Mucosa of rectum (tissue), 2 donors: ENCODE measurements at regions not wholly inside any gene's neighbourhood (a gene's known extent, or its start where the extent isn't known, plus 50 kb on each side); places are given as distances from the start of the nearest gene placed in this dataset.
A peak's percentile ranks its signal among the peaks of the same experiment; 100 is the strongest.

Experiments
- H3K27ac ChIP-seq, 2 donors: one replicate each; pipeline ENCODE4 v1.7.0; 2013; ENCODE audit warnings: inconsistent platforms in 2 of 2, low read depth in 2 of 2, low read length in 2 of 2
- H3K27me3 ChIP-seq, 2 donors: one replicate each; pipeline ENCODE4 v1.7.0; 2013; ENCODE audit warnings: low read length in 2 of 2; ENCODE audit not compliant: control insufficient read depth in 2 of 2, insufficient read depth in 2 of 2
- H3K36me3 ChIP-seq, 2 donors: one replicate each; pipeline ENCODE4 v1.7.0; 2013; ENCODE audit warnings: low read length in 2 of 2; ENCODE audit not compliant: control insufficient read depth in 2 of 2, insufficient read depth in 2 of 2
- H3K4me1 ChIP-seq, 2 donors: one replicate each; pipeline ENCODE4 v1.7.0; 2013; ENCODE audit warnings: low read length in 2 of 2, mild to moderate bottlenecking in 1 of 2; ENCODE audit not compliant: control insufficient read depth in 2 of 2, insufficient read depth in 2 of 2
- H3K4me3 ChIP-seq, 2 donors: one replicate each; pipeline ENCODE4 v1.7.0; 2013; ENCODE audit warnings: low read length in 2 of 2
- H3K9ac ChIP-seq, 2 donors: one replicate each; pipeline ENCODE4 v1.7.0; 2013; ENCODE audit warnings: low read length in 2 of 2, low read depth in 1 of 2, mild to moderate bottlenecking in 1 of 2
- H3K9me3 ChIP-seq, 2 donors: one replicate each; pipeline ENCODE4 v1.7.0; 2013; ENCODE audit warnings: low read length in 2 of 2; ENCODE audit not compliant: control insufficient read depth in 2 of 2
- donor health status: healthy.
- donor health status: Normal muscosa, but diverticular disease.

DNA sequence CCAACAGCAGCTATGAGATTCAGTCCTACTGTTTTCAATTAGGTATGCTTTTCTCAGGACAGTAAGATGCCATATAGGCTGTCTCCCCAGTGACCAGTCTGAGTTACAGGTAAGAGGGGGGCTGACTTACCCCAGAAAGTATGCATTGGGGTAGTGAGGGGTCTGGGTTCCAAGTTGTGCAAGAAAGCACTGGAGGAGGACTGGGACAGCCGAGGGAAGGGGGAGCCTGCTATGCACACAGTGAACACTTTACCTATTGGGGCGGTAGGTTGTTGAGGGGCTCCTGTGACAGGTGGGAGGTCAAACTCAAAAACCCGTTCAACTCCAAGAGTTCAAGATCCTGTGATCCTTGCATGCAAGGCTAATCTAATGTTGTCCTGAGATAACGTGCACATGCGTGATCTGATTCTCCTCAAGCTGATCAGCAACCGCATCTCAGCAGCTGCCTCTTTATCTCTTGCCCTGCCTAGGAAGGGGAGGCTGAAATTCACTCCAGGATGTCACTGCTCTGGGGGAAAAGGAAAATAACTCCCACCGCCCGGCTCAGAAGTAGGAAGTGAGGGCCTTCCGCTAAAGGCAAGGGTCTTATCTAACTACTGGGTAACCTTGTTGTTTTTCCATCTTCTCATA, 108.8 kb upstream of the KIT start:
- Histone ChIP-seq H3K27ac (no peak overlapping the region), H3K36me3 (no peaks in the 10 kb centered on the region), H3K27me3 (no peaks in the 10 kb centered on the region), H3K4me1 (peaks cover 6 to 14% of the 10 kb centered on the region in 2 donors), H3K9me3 (no peaks in the 10 kb centered on the region), H3K4me3 (no peak overlapping the region), H3K9ac (no peak overlapping the region)

GRCh38 chr4:54550395-54551171, 107.2 kb upstream of the KIT start:
- Histone ChIP-seq H3K27me3 (no peaks in the 10 kb centered on the region), H3K4me1 (peaks cover 6 to 14% of the 10 kb centered on the region in 2 donors), H3K27ac (no peak overlapping the region), H3K36me3 (no peaks in the 10 kb centered on the region), H3K4me3 (no peak overlapping the region), H3K9ac (no peak overlapping the region), H3K9me3 (no peaks in the 10 kb centered on the region)

- H3K27ac ChIP-seq: no peak overlapping the region
- peaks cover 0 to under 1% of the 10 kb centered on the region in 2 donors for H3K4me1 ChIP-seq
- H3K27me3 ChIP-seq: no peaks in the 10 kb centered on the region
- H3K9me3 ChIP-seq: no peaks in the 10 kb centered on the region
- H3K9ac ChIP-seq: no peak overlapping the region
- H3K4me3 ChIP-seq: no peak overlapping the region
- no peaks in the 10 kb centered on the region for H3K36me3 ChIP-seq
Measured at GRCh38 chr4:54553001-54553400, 104.8 kb upstream of the KIT start.

DNA sequence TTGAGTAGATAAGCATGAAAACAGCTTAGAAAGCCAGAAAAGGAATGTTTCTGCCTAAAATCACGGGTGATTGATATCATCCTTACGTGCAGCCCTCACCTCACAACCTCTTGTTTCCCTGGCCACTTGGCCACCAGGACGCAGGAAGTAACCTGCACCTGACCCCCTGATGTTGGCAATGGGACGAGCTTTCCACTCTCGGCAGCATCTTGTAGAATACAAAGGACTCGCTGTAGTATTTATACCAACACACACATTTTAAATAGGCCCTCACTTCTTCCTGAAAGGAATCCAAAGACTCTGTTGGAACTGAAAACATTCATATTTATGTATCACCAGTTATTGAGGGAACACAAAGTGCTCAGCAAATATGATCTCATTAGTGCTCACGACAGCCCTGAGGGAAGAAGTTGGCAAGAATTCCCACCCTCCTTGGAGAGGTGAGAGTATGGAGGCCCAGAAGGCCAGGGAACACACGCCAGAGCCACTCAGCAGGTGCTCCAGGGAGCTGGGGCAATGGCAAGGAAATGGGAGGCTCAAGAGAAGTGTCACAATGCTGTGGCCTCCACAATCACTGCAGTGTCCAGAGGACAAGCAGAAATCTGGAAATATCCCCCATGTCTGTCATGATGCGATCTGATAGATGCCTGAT, 103.3 kb upstream of the KIT start:
- H3K36me3 ChIP-seq: no peaks in the 10 kb centered on the region
- H3K27ac ChIP-seq: no peak overlapping the region
- H3K9me3 ChIP-seq: no peaks in the 10 kb centered on the region
- H3K9ac ChIP-seq: no peak overlapping the region
- no peak overlapping the region for H3K4me3 ChIP-seq
- no peaks in the 10 kb centered on the region for H3K27me3 ChIP-seq
- H3K4me1 ChIP-seq: no peaks in the 10 kb centered on the region

DNA sequence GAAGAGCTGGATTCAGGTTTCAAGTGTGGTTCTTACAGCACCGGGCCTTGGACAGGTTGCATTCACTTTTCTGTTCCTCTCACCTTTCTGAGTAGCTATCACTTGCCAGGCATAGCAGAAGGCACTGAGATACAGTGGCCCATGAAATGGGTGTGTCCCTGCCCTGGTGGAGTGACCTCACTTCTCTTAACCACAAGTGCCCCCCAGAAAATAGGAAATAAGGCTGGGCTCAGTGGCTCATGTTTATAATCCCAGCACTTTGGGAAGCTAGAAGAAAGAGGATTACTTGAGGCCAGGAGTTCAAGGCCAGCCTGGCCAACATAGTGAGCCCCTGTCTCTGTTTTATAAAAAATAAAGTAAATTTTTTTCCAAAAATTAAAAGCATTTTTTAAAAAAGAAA, 101.7 kb upstream of the KIT start:
- no peak overlapping the region for H3K4me3 ChIP-seq
- no peaks in the 10 kb centered on the region for H3K9me3 ChIP-seq
- no peak overlapping the region for H3K27ac ChIP-seq
- no peak overlapping the region for H3K9ac ChIP-seq
- no peaks in the 10 kb centered on the region for H3K27me3 ChIP-seq
- no peaks in the 10 kb centered on the region for H3K4me1 ChIP-seq
- H3K36me3 ChIP-seq: no peaks in the 10 kb centered on the region

- H3K9ac ChIP-seq: no peak overlapping the region
- no peaks in the 10 kb centered on the region for H3K9me3 ChIP-seq
- no peaks in the 10 kb centered on the region for H3K36me3 ChIP-seq
- no peaks in the 10 kb centered on the region for H3K4me1 ChIP-seq
- H3K27ac ChIP-seq: no peak overlapping the region
- H3K4me3 ChIP-seq: no peak overlapping the region
- H3K27me3 ChIP-seq: no peaks in the 10 kb centered on the region
Measured at GRCh38 chr4:54556587-54556986, 101.2 kb upstream of the KIT start.

GRCh38 chr4:54558889-54559677, 98.7 kb upstream of the KIT start:
- no peaks in the 10 kb centered on the region for H3K36me3 ChIP-seq
- H3K27me3 ChIP-seq: no peaks in the 10 kb centered on the region
- no peak overlapping the region for H3K9ac ChIP-seq
- peak overlapping the region in 1 of 2 donors; percentile 24 for H3K27ac ChIP-seq
- H3K4me1 ChIP-seq: no peaks in the 10 kb centered on the region
- no peaks in the 10 kb centered on the region for H3K9me3 ChIP-seq
- H3K4me3 ChIP-seq: no peak overlapping the region

- Histone ChIP-seq H3K4me3 (no peak overlapping the region), H3K27ac (no peak overlapping the region), H3K36me3 (no peaks in the 10 kb centered on the region), H3K27me3 (no peaks in the 10 kb centered on the region), H3K9ac (no peak overlapping the region), H3K4me1 (no peaks in the 10 kb centered on the region), H3K9me3 (no peaks in the 10 kb centered on the region)
Measured at GRCh38 chr4:54560513-54560912, 97.2 kb upstream of the KIT start.

GRCh38 chr4:54561940-54562339, 95.8 kb upstream of the KIT start:
- Histone ChIP-seq H3K4me1 (peaks cover 5 to 7% of the 10 kb centered on the region in 2 donors), H3K4me3 (no peak overlapping the region), H3K27me3 (no peaks in the 10 kb centered on the region), H3K9ac (no peak overlapping the region), H3K27ac (no peak overlapping the region), H3K9me3 (no peaks in the 10 kb centered on the region), H3K36me3 (no peaks in the 10 kb centered on the region)

DNA sequence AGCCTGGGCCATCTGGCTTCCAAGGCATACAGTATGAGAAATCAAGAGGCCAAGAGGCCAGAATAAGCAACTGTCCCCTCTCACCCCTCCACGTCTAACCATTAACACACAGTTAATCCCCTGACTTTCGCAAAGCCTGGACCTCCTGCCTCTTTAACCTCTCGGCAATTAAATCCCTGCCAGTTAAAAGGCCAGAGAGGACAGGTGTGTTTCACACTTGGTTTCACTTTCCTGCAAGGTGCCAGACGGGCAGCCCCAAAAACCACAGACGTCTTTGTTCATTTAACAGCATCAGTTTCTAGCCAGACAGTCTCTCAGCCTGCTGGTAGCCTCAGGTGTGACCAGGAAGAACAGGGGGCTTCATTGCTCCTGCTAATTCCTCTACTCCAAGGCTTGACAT, 91.1 kb upstream of the KIT start:
- Histone ChIP-seq H3K4me1 (peaks cover 5 to 7% of the 10 kb centered on the region in 2 donors), H3K36me3 (no peaks in the 10 kb centered on the region), H3K9ac (peak overlapping the region in 1 of 2 donors; percentile 27), H3K9me3 (no peaks in the 10 kb centered on the region), H3K4me3 (peak overlapping the region; percentile 33 to 46), H3K27ac (no peak overlapping the region), H3K27me3 (no peaks in the 10 kb centered on the region)
